Fibroblast of skin of abdomen (primary cell): ENCODE measurements at regions not wholly inside any gene's neighbourhood (a gene's known extent, or its start where the extent isn't known, plus 50 kb on each side); places are given as distances from the start of the nearest gene placed in this dataset.

ENCODE experiments used
- DNase-seq: peaks from one replicate; pipeline ENCODE4 v3.0.0-alpha.2; 2013

DNA sequence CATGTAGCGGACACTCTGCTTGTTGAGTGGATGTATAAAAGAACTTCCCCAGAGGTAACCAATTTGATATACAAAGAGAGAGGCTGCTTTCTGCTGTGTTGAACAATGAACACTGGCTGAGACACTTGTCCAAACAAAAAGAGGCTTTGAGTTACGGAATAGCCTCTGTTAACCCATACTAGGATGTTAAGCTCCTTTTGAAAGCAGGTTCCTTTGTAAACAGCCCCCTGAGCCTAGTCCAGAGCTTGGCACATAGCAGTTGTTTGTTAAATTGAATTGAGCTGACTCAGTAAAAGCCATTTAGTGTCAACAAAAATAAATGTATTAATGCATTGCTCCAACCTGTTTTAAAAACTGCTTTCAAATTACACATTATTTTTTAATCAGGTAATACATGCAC, 200.1 kb downstream of the MZT1 start:
- no peak for DNase-seq

DNA sequence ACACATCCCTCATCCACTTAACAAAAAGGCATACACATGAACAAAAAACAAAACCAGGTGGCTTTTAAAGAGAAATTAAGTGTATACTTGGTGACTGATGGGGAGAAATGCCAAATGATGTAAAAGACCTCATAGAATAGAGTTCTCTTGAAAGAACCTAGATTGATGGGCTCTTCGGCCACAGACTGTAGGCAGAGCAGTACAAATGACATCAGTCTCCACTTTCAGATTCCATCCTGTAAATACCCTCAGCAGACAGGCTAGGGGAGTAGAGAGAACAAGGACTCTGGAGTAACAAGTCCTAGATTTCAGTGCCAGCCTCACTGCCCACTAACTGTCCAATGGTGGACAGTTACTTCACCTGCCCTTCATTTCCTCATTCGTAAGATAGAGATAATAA, 203.8 kb downstream of the MZT1 start:
- peak; percentile 54 for DNase-seq

DNA sequence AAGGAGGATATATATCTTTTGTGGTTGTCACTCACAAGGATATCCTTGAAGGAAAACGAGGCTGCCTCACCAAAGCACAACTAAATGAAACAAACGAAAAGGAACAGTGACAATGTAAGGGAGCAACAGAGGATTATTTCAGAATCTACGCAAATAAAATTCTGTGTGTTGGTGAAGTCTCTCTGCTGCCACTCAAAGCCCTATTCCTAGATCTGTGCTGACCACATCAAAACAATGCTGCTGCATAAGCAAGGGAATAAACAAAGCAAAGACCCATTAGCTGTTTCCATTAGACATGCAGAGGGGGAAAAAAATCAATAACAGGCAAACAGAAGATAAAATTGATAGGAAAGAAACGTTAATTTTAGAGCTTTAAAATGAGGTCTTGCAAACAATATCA, 204.4 kb downstream of the MZT1 start:
- DNase-seq = no peak

DNA sequence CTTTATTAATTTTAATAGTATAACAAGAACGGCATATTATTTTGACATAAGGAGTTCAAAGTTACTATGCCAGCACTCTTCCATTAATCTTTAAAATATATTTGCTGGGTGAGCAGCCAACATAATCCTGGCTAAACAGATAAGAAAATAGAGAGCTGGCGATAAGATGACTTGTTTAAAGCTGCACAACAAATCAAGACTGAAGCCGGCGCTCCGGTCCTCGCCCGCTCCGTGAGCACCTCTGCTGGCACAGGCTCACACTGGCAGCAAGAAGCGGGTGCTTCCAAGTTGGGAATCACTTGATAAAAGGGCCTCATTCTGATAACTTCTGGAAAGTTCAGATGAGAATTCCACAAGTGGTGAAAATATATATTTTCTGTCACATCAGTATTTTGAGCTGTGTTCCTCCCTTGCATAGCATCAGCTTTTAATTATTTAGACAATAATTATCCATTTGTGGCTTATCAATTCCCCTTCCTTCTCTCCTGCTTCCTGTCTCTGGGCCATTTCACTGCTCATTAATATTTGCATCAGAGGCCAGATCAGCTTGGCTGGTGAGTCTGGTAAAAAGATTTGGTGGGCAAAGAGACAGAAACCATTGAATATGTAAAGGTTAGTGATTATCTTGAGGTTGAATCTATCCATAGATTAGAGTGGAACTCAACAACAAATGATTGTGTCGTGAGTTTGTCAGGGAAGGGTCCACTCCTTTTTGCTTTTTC, 205.3 kb downstream of the MZT1 start:
- no peak for DNase-seq

DNA sequence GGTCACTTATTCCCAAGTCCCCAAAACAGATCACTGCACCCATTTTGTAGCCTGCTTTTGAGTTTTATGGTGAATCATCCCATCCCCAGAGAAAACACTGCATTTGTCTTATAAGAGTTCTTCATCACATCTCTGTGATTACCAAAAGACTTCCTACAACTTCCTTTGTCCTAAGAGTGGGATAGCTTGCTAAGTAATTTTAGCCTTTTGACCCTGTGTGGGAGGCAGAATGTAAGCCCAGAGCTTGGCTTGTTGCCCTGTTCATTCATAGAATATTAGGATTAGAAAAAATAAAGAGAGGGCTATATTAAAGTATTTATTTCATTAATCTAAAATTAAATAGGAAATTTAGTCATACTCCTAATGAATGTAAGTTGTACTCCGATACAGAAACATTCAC, 213.3 kb downstream of the MZT1 start:
- DNase-seq = peak; percentile 20

DNA sequence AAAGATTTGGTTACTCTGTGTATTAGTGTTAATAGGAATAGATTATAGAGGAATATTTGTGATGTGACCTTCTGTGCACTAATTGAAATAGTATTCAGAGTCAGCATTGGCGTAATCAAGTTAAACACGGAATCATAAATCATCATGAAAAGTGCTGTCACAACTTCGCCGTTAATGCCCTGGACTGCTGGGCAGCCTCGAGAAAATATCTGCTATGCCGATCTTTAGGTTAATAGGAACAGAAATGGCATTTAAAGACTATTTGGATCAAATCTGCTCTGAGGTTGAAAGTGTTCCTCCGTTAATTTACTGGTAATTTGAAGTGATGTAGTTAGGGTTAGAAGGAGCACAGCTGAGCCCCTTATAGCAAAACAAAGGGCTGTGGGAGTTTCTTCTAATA, 219.0 kb downstream of the MZT1 start:
- DNase-seq = no peak

DNA sequence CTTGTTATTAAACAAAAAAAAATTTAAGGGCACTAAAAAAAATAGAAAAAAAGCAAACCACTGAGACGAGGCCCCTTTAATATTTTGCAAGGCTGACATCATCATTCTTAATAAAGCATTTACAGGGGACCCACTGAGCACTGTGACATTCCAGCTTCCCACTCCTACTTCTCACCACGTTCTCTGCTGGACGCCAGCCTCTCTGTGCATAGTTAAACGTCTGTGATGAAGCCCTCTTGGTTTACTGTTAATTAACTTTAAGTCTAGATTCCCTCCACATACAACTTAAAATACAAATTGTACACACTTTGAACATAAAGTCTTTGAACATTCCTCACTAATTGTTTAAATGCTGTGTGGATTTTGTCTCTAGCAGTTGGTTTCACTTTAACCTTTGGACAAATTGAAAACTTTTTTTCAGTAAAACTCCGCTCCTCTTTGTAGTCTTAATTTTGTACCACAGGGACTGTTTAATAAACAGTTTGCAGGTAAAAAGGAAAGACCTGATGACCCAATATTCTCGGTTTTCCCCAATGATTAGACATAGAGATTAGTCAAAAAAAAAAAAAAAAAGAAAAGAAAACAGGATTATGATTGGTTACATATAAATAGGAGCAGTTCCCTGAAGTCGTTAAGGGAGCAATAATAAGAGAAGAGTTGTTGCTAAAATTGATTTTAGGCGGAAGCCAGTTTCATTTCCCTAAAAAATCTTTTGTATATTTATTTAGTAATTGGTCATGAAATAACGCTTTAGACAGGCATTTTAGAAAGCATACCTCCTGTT, 219.8 kb downstream of the MZT1 start:
- DNase-seq = peak; percentile 12

DNA sequence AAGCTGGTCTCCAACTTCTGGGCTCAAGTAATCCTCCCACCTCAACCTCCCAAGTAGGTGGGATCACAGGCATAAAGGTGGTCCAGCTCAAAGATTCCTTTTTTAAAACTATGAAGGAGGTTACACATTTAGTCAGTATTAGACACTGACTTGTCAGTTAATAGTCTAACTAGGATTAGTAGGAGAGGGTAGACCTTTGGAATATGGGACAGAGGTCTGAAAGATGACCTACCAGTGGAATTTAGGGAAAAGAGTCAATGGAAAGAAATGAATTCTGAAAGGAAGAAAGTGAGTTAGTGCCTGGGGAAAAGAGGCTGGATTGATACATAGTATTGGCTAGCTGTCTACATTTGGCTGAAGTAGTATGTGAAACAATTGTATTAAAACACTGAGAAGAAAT, 220.7 kb downstream of the MZT1 start:
- no peak for DNase-seq

DNA sequence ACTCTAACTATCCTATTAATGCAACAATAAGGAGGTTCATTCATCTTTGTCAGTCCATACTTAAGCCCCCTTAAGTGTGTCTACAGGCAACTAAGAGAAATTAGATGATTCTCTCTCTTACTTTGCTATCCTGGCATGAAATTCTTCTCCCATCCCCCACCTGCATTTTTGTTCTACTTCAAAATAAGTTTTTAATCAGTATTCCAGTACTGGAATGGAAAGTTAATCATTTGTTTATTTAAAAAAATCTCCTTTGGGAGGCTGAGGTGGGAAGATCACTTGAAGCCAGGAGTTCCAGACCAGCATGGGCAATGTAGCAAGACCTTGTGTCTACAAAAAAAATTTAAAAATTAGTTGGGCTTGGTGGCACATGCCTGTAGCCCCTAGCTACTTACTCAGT, 222.1 kb downstream of the MZT1 start:
- DNase-seq = peak; percentile 5

DNA sequence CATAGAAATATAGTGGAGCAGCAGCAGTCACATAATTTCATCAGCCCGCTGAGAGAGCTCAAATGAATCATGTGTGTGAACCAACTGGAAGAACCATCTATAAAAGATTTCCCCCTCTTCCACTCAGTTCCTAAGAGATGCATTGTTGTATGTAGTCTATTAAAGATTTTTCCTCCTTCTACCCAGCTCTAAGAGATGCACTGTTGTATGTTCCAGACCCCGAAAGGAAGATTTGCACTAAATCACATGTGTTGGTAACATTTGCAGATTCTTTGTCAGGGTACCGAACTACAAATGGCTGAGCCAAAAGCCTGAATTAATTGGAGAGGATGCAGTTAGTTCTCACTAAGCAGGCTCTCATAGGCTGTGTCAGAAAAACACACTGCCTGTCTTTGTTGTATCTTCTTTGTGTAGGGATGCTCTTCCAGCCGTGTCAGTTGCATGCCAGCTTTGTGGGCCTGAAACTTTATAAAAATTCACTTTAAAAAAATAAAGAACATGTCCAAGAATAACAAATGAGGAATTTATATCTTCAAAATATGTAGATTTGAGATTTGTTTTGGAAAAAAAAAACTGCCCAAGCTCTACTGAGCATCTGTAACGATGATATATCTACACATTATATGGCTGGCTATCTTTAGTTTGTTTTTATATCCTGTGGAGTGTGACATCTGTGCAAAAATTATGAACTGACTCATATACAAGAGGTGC, 223.1 kb downstream of the MZT1 start:
- DNase-seq = peak; percentile 52

DNA sequence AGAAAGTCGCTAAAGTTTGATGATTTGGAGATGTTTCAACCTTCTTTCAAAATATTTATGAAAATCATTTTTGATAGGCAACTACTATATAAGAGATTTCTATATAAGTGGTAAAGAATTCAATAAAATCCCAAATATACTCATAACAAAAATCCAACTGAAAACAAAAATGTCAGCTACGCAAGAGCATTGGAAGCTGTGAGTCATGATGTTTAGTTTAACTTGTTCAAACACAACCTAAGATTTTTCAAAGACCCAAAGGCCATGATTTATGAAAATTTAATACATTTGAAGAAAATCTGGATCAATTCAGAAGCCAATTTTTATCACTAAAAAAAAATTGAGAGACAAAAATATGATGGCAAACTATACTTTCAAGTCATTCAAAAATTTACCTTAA, 226.6 kb downstream of the MZT1 start:
- DNase-seq = no peak

DNA sequence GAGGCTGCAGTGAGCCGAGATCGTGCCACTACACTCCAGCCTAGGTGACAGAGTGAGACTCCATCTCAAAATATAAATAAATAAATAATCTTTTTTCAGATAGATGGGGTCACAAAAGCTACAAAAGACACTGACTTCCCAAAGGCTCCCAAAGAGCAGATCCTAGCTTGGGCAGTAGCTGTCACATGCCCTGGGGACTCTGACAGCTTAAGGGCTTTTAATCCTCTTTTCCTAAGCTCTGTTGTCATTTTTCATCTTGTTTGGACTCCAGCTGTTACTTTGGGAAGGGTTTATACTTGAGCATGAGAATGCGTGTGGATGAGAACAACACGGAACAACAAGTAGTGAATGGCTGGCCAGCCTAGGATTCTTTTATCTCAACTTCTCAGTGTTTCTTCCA, 231.7 kb downstream of the MZT1 start:
- no peak for DNase-seq

DNA sequence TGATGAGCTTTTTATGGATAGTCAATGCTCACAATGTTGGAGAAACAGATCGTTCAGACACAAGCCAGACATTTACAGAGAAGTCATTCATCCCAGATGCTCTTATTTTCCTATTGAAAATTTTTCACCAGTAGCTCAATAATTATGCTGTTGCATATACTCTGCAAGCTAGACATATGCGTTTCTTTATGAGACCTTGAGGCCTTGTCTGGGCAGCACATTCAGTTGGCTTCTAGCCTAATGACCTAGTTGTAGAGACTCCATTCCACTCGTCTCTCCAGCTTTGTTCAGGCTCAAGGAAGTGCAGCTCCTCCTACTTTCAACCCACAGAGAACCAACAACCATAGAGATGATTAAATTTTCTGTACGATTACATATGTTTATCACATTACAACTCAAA, 237.7 kb downstream of the MZT1 start:
- DNase-seq = peak; percentile 18

DNA sequence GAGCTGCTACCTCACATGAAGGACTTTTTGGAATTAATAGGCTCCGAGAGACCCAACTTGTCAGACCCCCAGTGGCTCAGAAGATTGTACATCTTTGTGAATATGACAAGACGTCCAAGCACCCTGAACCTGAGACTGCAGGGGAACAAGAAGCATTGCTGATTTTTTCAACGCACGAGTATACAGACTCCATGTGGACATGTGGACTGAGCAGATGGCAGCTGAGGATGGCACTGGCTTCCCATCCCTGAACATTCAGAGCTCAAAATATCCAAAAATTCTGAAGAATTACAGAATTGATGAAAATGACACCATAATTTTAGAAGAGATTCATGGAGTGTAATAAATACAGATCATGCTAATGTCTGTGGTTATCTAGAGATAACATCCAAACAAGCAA, 254.1 kb downstream of the MZT1 start:
- no peak for DNase-seq

DNA sequence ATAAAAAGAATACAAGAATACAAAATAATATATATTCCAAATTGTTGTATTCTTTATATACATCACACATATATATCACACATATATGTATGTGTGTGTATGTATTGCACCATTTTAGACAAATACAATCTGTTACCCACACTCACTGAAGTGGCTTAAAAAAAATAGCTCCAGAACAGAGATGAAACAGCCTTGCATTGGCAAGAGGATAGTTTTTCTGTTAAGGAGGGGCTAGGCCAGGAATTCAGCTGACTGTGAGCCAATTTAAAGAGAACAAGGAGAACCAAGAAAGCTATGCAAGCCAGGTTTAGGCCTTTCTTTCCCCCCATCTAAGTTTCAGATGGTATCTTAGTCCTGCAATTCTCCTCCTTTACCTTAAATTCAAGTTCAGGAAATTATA, 257.5 kb downstream of the MZT1 start:
- DNase-seq = no peak

DNA sequence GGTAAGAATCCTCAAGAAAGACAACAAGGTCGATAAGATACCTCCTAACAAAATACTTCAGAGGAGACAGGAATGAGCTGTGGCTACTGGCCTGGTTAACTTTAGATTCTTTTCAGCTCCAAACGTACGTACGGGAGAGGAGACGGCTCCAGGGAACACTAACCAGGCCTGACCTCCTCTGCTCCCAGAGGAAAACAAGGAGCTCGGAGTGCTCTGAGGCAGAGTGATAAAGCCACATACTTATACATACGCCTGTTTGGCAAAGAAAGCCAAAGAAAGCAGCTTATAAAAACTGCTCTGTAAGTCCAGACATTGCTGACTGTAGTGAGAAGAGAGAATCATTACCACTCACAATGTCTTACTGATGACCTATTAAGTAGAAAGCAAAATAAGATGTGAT, 263.9 kb downstream of the MZT1 start:
- DNase-seq = peak; percentile 44

DNA sequence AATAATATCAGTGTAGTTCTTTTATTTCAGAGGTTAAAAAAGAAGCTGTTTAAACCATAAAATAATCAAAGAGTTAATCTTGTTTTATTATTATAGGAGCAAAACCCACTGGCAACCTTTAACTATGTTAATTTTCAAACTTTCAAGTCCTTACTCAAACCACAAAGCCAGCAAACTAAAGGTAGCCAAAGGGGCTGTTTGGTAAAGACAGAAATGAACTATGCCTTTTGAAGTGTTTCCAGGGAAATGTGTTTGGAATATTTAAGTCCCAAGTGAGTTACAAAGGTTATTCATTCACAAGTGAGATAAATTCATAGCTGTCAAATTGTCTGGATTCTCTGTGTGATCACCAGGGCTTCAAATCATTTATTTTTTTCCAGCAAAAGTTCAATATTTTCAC, 264.7 kb downstream of the MZT1 start:
- peak; percentile 2 for DNase-seq

DNA sequence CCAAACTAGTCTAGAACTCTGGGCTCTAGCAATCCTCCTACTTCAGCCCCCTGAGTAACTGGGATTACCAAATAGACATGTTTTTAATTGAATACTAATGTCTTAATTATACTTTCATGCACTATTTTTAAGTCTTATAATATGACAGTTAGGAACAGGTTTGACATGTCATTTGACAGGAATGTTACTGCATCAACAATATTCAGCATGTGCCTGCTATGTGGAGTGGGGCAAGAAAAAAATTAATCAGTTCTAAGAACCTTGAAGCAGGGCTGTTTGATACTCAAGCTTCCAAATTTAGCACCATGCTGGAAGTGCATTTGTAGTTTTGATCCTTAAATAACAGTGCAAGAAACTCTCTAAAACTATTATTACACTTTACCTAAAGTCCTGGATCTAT, 265.3 kb downstream of the MZT1 start:
- DNase-seq = no peak

DNA sequence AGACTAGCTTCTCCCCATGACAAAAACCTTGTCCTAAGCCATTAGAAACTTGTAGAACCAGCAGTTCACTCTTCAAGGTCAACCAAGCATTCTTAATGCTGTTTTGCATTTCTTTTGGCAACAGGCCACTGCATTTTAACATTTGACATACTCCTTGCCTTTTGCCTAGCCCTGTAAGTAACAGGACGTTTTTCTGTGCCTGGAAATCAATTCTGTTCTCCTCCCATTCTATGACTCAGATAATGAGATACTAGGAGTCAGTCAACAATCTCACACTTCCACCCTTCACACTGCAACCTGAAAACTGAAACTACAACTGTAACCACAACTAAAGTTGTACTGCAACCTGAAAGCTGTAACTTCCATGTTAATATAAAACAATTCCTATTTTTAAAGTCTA, 268.7 kb downstream of the MZT1 start:
- DNase-seq = peak; percentile 11

DNA sequence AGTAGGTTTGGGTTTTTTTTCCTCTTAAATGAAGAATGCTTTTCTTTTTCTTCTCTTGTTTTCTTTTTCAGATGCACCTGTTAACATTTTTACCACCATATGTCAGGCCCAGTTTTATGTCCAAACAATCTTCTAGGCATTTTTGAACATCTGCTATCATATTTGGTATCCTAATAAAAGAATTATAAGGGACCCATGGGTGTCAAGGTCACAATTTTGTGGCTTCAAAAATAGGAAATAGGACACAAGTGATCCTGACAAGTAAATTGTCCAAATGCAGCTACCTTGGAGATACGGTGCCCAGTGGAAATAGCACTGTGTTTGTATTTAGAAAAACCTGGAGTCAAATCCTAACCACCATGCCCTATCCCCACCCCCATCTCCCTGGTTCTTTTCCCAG, 270.3 kb downstream of the MZT1 start:
- DNase-seq = no peak

DNA sequence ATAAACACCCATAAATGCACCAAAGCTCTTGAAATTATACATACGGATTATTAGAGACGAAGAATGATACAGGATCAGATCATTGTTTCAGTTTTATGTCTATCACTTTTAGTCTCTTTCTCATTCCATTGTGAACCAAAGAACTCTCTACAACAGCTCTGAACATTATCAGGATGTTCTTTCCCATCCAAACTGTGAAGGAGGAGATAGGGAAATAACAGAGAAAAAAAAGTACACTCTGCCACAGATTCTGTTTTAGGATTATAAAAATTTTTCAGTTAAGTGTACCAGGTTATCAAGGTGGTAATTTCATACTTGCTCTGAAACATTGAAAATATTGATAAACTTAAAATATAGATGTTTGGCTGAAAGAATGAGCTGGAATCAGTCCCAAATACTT, 270.9 kb downstream of the MZT1 start:
- DNase-seq = no peak

DNA sequence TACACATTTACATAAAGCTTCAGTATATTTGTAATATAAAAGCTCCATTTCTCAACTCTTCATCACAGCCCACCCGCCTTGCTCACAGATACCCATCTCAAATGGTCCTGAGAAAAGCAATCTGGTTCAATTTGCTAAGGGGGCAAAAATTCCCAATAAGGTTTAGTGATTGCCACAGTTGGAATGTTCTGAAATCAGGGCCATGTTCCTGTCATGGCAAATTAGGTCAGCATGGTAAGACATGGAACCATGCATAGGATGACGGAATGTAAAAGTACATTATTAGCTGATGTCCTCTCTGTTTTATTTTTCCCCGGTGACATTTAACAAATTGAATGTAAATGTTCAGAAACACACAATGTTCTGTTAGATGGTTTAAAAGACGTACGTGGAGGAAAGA, 274.3 kb downstream of the MZT1 start:
- no peak for DNase-seq

DNA sequence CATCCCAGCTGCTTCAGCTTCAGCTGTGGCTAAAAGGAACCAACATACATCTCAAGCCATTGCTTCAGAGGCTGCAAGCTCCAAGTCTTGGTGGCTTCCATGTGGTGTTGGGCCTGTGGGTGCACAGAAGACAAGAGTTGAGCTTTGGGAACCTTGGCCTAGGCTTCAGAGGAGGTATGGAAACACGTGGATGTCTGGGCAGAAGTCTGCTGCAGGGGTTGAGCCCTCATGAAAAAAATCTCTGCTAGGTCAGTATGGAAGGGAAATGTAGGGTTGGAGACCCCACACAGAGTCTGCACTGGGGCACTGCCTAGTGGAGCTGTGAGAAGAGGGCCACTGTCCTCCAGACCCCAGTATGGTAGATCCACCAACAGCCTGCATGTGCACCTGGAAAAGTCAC, 279.3 kb downstream of the MZT1 start:
- no peak for DNase-seq

DNA sequence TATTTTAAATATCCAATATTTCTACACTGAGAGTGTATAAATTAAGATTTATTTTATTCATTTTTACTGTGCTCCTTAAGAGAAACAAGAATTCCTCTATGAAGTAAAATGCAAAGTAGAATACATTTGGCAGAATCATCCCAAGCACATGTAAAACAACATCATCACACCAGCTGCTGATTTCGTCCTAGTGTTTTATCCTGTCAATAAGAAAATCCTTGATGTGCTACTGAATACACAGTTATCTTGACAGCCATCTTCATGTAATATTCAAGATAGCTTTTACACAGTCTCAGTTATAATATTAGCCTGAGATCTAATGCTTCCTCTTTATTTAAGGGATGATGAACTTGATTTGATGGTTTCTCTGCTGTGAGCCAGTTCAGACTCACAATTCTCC, 282.4 kb downstream of the MZT1 start:
- no peak for DNase-seq
